CD14-positive monocyte (primary cell): ENCODE measurements at regions not wholly inside any gene's neighbourhood (a gene's known extent, or its start where the extent isn't known, plus 50 kb on each side); places are given as distances from the start of the nearest gene placed in this dataset.

Experiments
- DNase-seq, 3 donors: peaks; one replicate each; pipeline ENCODE4 v3.0.0-alpha.2; 2011 to 2022
- H2AFZ ChIP-seq: 2 replicates; pipeline ENCODE4 v1.6.0; 2012; ENCODE audit warnings: mild to moderate bottlenecking, low read depth, low read length, inconsistent platforms; ENCODE audit not compliant: insufficient read depth, poor library complexity, severe bottlenecking
- H3K27ac ChIP-seq, 2 donors: 1 replicate in 1 of 2; 2 replicates in 1 of 2; pipeline ENCODE4 v1.5.1; 2012 to 2013; ENCODE audit warnings: low read length in 2 of 2, control low read depth in 1 of 2, inconsistent platforms in 1 of 2, low read depth in 1 of 2, mild to moderate bottlenecking in 1 of 2
- H3K27me3 ChIP-seq, 2 donors: one replicate each; pipeline versions ENCODE4 v1.6.0 to v1.6.1; 2011 to 2013; ENCODE audit warnings: low read length in 2 of 2; ENCODE audit not compliant: control insufficient read depth in 2 of 2, insufficient read depth in 2 of 2
- H3K36me3 ChIP-seq, 2 donors: replicated peaks in 1 of 2; 1 replicate in 1 of 2; 2 replicates in 1 of 2; pipeline versions ENCODE4 v1.5.1 to v1.6.1; 2012 to 2013; ENCODE audit warnings: low read length in 2 of 2, control low read depth in 1 of 2, inconsistent platforms in 1 of 2, mild to moderate bottlenecking in 1 of 2; ENCODE audit not compliant: insufficient read depth in 2 of 2, control insufficient read depth in 1 of 2
- H3K4me1 ChIP-seq, 2 donors: 1 replicate in 1 of 2; 2 replicates in 1 of 2; pipeline versions ENCODE4 v1.5.1 to v1.6.1; 2012 to 2013; ENCODE audit warnings: low read length in 2 of 2, control low read depth in 1 of 2, inconsistent platforms in 1 of 2, mild to moderate bottlenecking in 1 of 2, moderate library complexity in 1 of 2; ENCODE audit not compliant: insufficient read depth in 2 of 2, control insufficient read depth in 1 of 2
- H3K4me2 ChIP-seq: replicated peaks from 2 replicates; pipeline ENCODE3; 2012; ENCODE audit warnings: low read length, moderate library complexity, mild to moderate bottlenecking; ENCODE audit not compliant: poor library complexity, severe bottlenecking; ENCODE audit errors: extremely low read depth
- H3K4me3 ChIP-seq, 3 experiments: fragments of 200-600 bp in 1 of 3; sonication (generic) in 1 of 3; replicated peaks in 1 of 3; 1 replicate in 2 of 3; 2 replicates in 1 of 3; pipeline ENCODE4 v1.5.1; 2011 to 2013; ENCODE audit warnings: low read length in 3 of 3, mild to moderate bottlenecking in 3 of 3, control low read depth in 2 of 3, low read depth in 2 of 3, inconsistent platforms in 1 of 3, moderate library complexity in 1 of 3
- H3K79me2 ChIP-seq: 2 replicates; pipeline ENCODE4 v1.6.0; 2012; ENCODE audit warnings: mild to moderate bottlenecking, control low read depth, inconsistent platforms, low read length, moderate library complexity; ENCODE audit not compliant: insufficient read depth
- H3K9ac ChIP-seq: 2 replicates; pipeline ENCODE4 v1.6.0; 2017; ENCODE audit warnings: low read length, mild to moderate bottlenecking; ENCODE audit not compliant: insufficient read depth, poor library complexity, severe bottlenecking
- H3K9me3 ChIP-seq, 2 donors: replicated peaks in 1 of 2; 1 replicate in 1 of 2; 2 replicates in 1 of 2; pipeline versions ENCODE4 v1.5.1 to v1.6.1; 2012 to 2013; ENCODE audit warnings: low read length in 2 of 2, control low read depth in 1 of 2; ENCODE audit not compliant: control insufficient read depth in 1 of 2, insufficient read depth in 1 of 2
- H4K20me1 ChIP-seq: 2 replicates; pipeline ENCODE4 v1.6.0; 2012; ENCODE audit warnings: mild to moderate bottlenecking, low read length, control low read depth, moderate library complexity; ENCODE audit not compliant: insufficient read depth
- H3K27ac Mint-ChIP-seq, 7 donors: one replicate each; pipeline ENCODE4 v1.8.0; 2020; ENCODE audit warnings: mild to moderate bottlenecking in 7 of 7, mixed read lengths in 7 of 7, moderate library complexity in 6 of 7, inconsistent platforms in 2 of 7
- H3K27me3 Mint-ChIP-seq, 3 donors: one replicate each; pipeline ENCODE4 v1.8.0; 2021 to 2022; ENCODE audit warnings: low read depth in 3 of 3, mild to moderate bottlenecking in 3 of 3, mixed read lengths in 3 of 3, moderate library complexity in 3 of 3, inconsistent platforms in 1 of 3
- H3K36me3 Mint-ChIP-seq, 2 donors: one replicate each; pipeline ENCODE4 v1.8.0; 2020; ENCODE audit warnings: mixed read lengths in 2 of 2, inconsistent platforms in 1 of 2, mild to moderate bottlenecking in 1 of 2
- H3K4me1 Mint-ChIP-seq: one replicate; pipeline ENCODE4 v1.8.0; 2020; ENCODE audit warnings: mild to moderate bottlenecking, mixed read lengths
- H3K4me3 Mint-ChIP-seq, 2 donors: one replicate each; pipeline ENCODE4 v1.8.0; 2020; ENCODE audit warnings: mild to moderate bottlenecking in 2 of 2, mixed read lengths in 2 of 2, moderate library complexity in 1 of 2
- H3K9me3 Mint-ChIP-seq, 7 donors: one replicate each; pipeline ENCODE4 v1.8.0; 2020 to 2022; ENCODE audit warnings: mixed read lengths in 7 of 7, mild to moderate bottlenecking in 6 of 7, moderate library complexity in 6 of 7, inconsistent platforms in 2 of 7
- WGBS: methylation state at CpG from one replicate; pipeline ENCODE4 v1.1.5; 2013; ENCODE audit warnings: missing lambda C conversion rate; ENCODE audit not compliant: insufficient coverage; 5-methylcytosine and 5-hydroxymethylcytosine counted together
- intact Hi-C, 2 donors: fragments of 100-400 bp; cut with micrococcal nuclease; formaldehyde crosslinking; loops; one replicate each; pipeline versions ENCODE4 v1.15.0 to v1.15.1; 2023
- TF ChIP-seq, protein P1 (sequence below): fragments of 200-600 bp; IDR thresholded peaks from one replicate; pipeline ENCODE4 v1.8.0; 2022; ENCODE audit warnings: antibody characterized with exemption, mild to moderate bottlenecking

DNA sequence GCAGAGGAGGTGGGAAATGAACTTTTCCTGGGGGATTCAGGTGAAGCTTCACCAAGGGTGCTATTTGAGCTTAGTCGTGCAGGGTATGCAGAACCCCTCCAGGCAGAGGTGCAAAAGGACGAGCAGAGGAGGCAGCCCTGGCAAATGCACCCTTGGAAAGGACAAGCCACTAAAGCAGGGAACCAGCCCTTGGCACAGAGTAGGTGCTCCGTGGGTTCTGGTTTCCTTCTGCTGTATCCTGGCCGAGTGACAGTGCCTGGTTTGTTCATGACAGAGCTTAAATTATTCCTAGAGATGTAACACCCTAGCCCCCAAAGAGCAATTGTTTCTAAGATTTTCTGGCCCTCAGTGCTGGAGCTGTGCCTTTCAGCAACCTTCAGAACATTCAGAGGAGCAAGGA, 73.4 kb upstream of the SYT6 start:
- Histone ChIP-seq H3K4me2 (no peak overlapping the region), H3K4me1 (peaks cover 0 to 5% of the 10 kb centered on the region in 2 donors), H3K27ac (no peak overlapping the region), H3K4me3 (no peak overlapping the region), H3K27me3 (no peaks in the 10 kb centered on the region), H3K79me2 (no peaks in the 10 kb centered on the region), H3K9ac (no peak overlapping the region), H3K9me3 (no peaks in the 10 kb centered on the region), H3K36me3 (no peaks in the 10 kb centered on the region), H4K20me1 (no peaks in the 10 kb centered on the region), H2AFZ (no peak overlapping the region)
- Mint-ChIP-seq H3K4me1 (peaks cover 9% of the 10 kb centered on the region), H3K36me3 (no peaks in the 10 kb centered on the region), H3K4me3 (no peak overlapping the region), H3K9me3 (no peaks in the 10 kb centered on the region), H3K27me3 (peaks cover 2 to 7% (median 4%) of the 10 kb centered on the region in 3 donors), H3K27ac (peak overlapping the region in 1 of 7 donors; percentile 43)
- no peak for DNase-seq
- WGBS = 85% methylated on average over 2 of the region's 4 CpGs
- TF ChIP-seq, protein P1, sequence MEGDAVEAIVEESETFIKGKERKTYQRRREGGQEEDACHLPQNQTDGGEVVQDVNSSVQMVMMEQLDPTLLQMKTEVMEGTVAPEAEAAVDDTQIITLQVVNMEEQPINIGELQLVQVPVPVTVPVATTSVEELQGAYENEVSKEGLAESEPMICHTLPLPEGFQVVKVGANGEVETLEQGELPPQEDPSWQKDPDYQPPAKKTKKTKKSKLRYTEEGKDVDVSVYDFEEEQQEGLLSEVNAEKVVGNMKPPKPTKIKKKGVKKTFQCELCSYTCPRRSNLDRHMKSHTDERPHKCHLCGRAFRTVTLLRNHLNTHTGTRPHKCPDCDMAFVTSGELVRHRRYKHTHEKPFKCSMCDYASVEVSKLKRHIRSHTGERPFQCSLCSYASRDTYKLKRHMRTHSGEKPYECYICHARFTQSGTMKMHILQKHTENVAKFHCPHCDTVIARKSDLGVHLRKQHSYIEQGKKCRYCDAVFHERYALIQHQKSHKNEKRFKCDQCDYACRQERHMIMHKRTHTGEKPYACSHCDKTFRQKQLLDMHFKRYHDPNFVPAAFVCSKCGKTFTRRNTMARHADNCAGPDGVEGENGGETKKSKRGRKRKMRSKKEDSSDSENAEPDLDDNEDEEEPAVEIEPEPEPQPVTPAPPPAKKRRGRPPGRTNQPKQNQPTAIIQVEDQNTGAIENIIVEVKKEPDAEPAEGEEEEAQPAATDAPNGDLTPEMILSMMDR = no peak
- intact Hi-C loops = no loop called here

DNA sequence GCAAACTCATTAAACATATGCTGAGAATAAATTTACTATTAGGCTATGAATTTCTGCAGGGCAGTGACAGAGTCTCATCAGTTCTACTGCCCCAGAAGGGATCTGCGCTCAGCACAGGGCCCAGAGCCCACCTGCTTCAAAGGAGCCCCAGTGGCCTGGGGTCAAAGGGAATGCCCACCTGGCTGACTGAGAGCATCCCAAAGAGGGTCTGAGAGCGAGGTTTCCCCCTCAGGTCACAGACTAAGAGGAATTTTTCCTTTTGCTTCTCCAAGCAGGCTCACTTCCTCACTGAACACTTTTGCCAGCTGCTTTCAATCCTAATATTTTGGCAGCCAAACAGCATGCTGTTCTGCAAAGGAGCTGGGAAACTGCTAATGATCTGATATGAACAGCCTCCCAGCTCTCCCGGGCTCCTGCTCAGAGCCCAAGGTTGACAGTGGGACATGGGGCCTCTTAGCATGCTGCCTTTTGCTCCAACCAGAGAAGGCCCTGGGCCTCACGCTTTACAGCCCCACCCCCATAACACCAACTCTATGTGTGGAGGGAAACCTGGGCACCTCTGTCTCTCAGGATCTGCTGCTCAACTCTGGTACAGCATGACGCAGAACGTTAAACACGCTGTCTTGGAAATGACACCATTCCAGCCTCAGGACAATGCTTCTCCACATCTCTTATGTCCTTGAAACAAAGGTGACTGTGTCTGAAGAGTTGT, 70.7 kb upstream of the SYT6 start:
- Mint-ChIP-seq H3K27ac (no peak overlapping the region), H3K4me1 (peaks cover 4% of the 10 kb centered on the region), H3K36me3 (no peaks in the 10 kb centered on the region), H3K27me3 (peaks cover under 1 to 6% (median 4%) of the 10 kb centered on the region in 3 donors), H3K4me3 (no peak overlapping the region), H3K9me3 (no peaks in the 10 kb centered on the region)
- H3K4me3 ChIP-seq = no peak overlapping the region
- no peak overlapping the region for H3K4me2 ChIP-seq
- no peak overlapping the region for H3K27ac ChIP-seq
- no peak overlapping the region for H3K9ac ChIP-seq
- no peaks in the 10 kb centered on the region for H3K9me3 ChIP-seq
- H3K36me3 ChIP-seq = no peaks in the 10 kb centered on the region
- H2AFZ ChIP-seq = no peak overlapping the region
- TF ChIP-seq, protein P1 = no peak
- no peaks in the 10 kb centered on the region for H3K79me2 ChIP-seq
- DNase-seq = no peak
- H3K4me1 ChIP-seq = no peaks in the 10 kb centered on the region
- 100% methylated on average over 3 of the region's 7 CpGs for WGBS
- H4K20me1 ChIP-seq = no peaks in the 10 kb centered on the region
- no peaks in the 10 kb centered on the region for H3K27me3 ChIP-seq
- intact Hi-C loops = no loop called here
